ENCODE measurements at regions not wholly inside any gene's neighbourhood (a gene's known extent, or its start where the extent isn't known, plus 50 kb on each side); places are given as distances from the start of the nearest gene placed in this dataset.

DNA sequence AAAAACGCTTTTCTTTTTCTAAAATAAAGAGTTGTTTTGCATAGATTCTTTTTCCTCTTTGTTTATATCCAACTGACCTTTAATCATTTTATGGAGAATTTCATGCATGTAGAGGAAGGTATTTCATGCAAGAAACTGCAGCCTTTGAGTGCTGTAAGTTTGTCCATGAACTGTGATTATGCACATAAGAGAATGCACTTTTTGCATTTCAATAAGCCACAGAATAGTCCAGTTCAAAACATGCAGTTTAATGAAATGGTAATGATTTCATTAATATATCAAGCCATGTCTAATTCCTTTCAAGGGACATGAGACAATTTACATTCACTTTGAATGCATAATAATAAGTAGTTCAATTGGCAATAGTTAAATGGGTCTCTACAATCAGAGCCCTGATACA lies 386.3 kb downstream of the LRATD1 start:
- no peak for TF ChIP-seq POLR2AphosphoS5 (IDR thresholded peaks at IDR 0.05)
- TF ChIP-seq, protein P1, sequence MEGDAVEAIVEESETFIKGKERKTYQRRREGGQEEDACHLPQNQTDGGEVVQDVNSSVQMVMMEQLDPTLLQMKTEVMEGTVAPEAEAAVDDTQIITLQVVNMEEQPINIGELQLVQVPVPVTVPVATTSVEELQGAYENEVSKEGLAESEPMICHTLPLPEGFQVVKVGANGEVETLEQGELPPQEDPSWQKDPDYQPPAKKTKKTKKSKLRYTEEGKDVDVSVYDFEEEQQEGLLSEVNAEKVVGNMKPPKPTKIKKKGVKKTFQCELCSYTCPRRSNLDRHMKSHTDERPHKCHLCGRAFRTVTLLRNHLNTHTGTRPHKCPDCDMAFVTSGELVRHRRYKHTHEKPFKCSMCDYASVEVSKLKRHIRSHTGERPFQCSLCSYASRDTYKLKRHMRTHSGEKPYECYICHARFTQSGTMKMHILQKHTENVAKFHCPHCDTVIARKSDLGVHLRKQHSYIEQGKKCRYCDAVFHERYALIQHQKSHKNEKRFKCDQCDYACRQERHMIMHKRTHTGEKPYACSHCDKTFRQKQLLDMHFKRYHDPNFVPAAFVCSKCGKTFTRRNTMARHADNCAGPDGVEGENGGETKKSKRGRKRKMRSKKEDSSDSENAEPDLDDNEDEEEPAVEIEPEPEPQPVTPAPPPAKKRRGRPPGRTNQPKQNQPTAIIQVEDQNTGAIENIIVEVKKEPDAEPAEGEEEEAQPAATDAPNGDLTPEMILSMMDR (IDR thresholded peaks at IDR 0.05 in 8 of 11, conservative IDR thresholded peaks at IDR 0.05 in 3 of 11): no peak
- no peak for TF ChIP-seq POLR2A (IDR thresholded peaks at IDR 0.05)
- Histone ChIP-seq H3K36me3 (no peaks in the 10 kb centered on the region), H3K27me3 (replicated peaks in 1 of 7) (no peaks in the 10 kb centered on the region), H3K4me3 (no peak overlapping the region), H3K27ac (no peak overlapping the region), H3K9me3 (peaks cover 0 to 9% (median 0%) of the 10 kb centered on the region in 8 donors), H3K4me1 (no peaks in the 10 kb centered on the region)
- DNase-seq: no peak
- 73 to 94% (median 79%) methylated on average over 1 of the region's 1 CpG for WGBS, 5 donors
- intact Hi-C loops (cut with DNase I; ENCODE audit: low total_unique reads): no loop called here

DNA sequence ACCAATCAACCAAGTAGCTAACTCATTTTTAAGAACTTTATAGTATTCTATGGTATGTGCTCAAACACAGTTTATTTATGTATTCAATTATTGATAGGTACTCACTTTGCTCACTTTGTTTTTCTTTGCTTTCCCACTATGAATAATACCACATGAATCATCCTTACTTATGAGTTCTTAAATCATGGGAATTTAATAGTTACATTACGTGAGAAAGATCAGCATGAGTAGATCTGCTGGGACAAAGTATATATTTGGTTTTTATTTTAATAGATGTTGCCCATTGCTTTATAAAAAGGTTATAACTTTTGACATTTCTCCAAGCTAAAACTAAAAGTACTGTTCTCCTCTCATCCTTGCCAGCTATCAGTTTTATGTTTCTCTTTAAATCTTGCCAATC lies 390.7 kb downstream of the LRATD1 start:
- H3K4me1 ChIP-seq: no peaks in the 10 kb centered on the region
- 78 to 86% (median 82%) methylated on average over 1 of the region's 1 CpG for WGBS, 5 donors
- H3K27me3 ChIP-seq (replicated peaks in 1 of 7): no peaks in the 10 kb centered on the region
- TF ChIP-seq POLR2A (IDR thresholded peaks at IDR 0.05): no peak
- no peak for TF ChIP-seq POLR2AphosphoS5 (IDR thresholded peaks at IDR 0.05)
- TF ChIP-seq, protein P1 (IDR thresholded peaks at IDR 0.05 in 8 of 11, conservative IDR thresholded peaks at IDR 0.05 in 3 of 11): no peak
- DNase-seq: no peak
- no peak overlapping the region for H3K27ac ChIP-seq
- H3K9me3 ChIP-seq: no peaks in the 10 kb centered on the region
- H3K4me3 ChIP-seq: no peak overlapping the region
- intact Hi-C loops (cut with DNase I; ENCODE audit: low total_unique reads): no loop called here
- H3K36me3 ChIP-seq: no peaks in the 10 kb centered on the region

DNA sequence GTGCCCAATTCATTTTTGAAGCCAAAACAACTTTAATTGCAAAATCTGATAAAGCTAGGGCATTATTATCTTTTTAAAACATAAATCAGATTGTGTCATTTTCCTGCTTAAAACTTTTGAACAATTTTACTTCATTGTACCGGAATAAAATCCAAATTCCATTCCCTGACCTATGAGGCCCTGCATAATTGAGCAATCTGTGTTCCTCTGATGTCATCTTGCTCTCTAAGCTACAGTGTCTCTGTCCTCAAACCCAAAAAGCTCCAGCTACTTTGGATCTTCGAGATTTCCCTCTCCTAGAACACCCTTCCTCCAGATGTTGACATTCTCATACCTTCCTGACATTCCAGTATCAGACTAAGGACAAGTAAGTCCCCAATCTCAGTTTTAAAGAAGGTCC lies 395.9 kb downstream of the LRATD1 start:
- intact Hi-C loops (cut with DNase I; ENCODE audit: low total_unique reads): no loop called here

DNA sequence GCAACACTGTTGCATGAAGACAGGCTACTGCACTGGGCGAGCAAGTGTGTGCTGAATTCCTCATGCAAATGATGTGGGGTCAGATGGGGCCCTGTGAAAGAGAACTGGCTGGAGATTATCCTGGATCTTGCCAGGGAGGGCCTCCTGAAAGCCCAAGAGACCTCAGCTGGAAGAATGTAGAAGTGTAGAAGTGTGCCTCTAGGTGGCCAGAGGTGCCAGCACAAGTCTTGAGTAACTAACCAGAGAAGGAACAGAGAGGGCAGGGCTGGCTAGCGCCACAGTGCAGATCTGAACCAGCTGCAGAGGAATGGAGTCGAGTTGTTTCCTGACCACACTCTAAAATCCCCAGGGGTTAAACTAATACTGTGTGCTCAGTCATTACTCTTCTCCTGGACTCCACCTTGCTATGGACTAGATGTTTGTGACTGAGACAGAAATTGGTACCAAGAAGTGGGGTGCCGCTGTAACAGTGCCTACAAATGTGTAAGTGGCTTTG lies 399.3 kb downstream of the LRATD1 start:
- Histone ChIP-seq H3K27ac (no peak overlapping the region), H3K36me3 (no peaks in the 10 kb centered on the region), H3K27me3 (replicated peaks in 1 of 7) (no peaks in the 10 kb centered on the region), H3K9me3 (no peaks in the 10 kb centered on the region), H3K4me1 (no peaks in the 10 kb centered on the region), H3K4me3 (no peak overlapping the region)
- 59 to 86% (median 72%) methylated on average over 4 of the region's 4 CpGs for WGBS, 5 donors
- DNase-seq: no peak
- no peak for TF ChIP-seq POLR2AphosphoS5 (IDR thresholded peaks at IDR 0.05)
- TF ChIP-seq POLR2A (IDR thresholded peaks at IDR 0.05): no peak
- TF ChIP-seq, protein P1 (IDR thresholded peaks at IDR 0.05 in 8 of 11, conservative IDR thresholded peaks at IDR 0.05 in 3 of 11): no peak
- intact Hi-C loops (cut with DNase I; ENCODE audit: low total_unique reads): no loop called here

More for the DNA sequence above, 395.9 kb downstream of the LRATD1 start:
- no peak for DNase-seq
- Histone ChIP-seq H3K4me3 (no peak overlapping the region), H3K4me1 (no peaks in the 10 kb centered on the region), H3K27me3 (replicated peaks in 1 of 7) (no peaks in the 10 kb centered on the region), H3K36me3 (no peaks in the 10 kb centered on the region), H3K9me3 (no peaks in the 10 kb centered on the region), H3K27ac (no peak overlapping the region)
- TF ChIP-seq POLR2A (IDR thresholded peaks at IDR 0.05) (no peak), POLR2AphosphoS5 (IDR thresholded peaks at IDR 0.05) (no peak)
- TF ChIP-seq, protein P1 (IDR thresholded peaks at IDR 0.05 in 8 of 11, conservative IDR thresholded peaks at IDR 0.05 in 3 of 11): no peak
- WGBS, 5 donors: 48 to 65% (median 60%) methylated on average over 2 of the region's 2 CpGs
